ENCODE measurements at regions not wholly inside any gene's neighbourhood (a gene's known extent, or its start where the extent isn't known, plus 50 kb on each side); places are given as distances from the start of the nearest gene placed in this dataset.
"Not testable (repeated sequence)": the region's sequence is repeated elsewhere in the genome, so short reads cannot be mapped to it uniquely, and the experiment has no call there.

DNA sequence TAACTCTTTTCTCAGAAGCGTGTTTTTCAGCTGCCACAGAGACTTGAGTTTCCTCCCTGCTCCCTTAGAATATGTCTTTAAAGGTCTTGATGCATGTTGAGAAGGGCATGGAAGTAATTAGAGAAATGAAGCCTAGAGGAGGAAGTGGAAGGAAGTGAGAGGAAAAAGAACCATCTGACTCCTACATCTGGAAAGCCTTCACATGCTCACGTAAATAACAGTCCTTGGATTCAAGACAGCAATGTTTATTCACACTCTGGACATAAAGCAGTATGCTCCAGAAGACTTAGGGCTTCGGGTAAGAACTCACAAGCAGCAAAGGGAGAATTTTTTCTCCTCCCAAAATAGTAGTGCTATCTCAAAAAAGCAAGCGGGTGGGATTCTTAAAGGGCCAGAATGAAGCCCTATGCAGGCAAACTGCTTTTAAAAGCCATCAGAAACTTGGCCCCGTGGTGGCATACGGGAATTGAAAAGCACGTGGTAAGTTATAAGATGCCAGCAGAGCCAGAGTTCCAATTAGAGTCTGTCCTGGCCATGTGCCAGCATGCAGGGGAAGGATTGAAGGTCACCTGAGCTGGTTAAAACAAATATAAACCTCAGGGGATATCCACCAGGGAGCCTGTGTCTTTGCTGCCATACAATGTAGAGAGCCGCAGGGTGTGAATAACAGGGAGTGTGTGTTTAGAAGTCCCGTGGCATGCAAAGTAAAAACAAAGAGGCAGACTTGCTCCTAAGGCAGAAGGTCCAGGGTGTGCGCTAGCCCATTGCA, 380.8 kb upstream of the NDN start:
- no peak for TF ChIP-seq CTCF (conservative IDR thresholded peaks at IDR 0.05; ENCODE audit: low read depth, low read length)
- no peak overlapping the region for H3K4me3 ChIP-seq (ENCODE audit: low read depth, low read length)
- no peak for DNase-seq (ENCODE audit: low read depth)

DNA sequence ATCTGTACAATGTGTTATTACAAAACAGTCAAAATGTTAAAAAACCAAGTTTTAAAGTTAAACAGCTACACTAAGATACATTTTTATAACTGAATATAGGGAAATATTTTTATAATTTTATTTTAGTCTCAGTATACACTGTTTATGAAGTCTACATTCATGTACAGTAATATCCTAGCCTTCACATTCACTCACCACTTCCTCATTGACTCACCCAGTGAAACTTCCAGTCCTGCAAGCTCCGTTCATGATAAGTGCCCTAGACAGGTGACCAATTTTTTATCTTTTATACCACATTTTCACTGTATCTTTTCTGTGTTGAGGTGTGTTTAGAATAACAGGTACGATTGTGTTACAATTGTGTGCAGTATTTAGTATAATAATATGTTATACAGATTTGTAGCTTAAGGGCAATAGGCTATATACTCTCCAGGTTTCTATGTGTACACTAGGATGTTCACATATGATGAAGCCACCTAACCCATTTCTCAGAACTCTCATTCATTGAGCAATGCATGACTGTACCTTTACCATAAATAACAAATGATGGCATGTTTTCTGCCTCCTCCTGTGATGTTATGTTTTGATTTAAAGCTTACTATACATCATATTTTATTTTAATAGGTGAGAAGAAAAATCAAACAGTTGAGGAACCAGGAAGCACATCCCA, 388.4 kb upstream of the NDN start:
- no peak for DNase-seq (ENCODE audit: low read depth)

GRCh38 chr15:24076090-24076784, 389.1 kb upstream of the NDN start:
- no peak overlapping the region for H3K4me3 ChIP-seq (ENCODE audit: low read depth, low read length)
- DNase-seq (ENCODE audit: low read depth): no peak
- no peak for TF ChIP-seq CTCF (conservative IDR thresholded peaks at IDR 0.05; ENCODE audit: low read depth, low read length)

More for the DNA sequence above, 388.4 kb upstream of the NDN start:
- TF ChIP-seq CTCF (conservative IDR thresholded peaks at IDR 0.05; ENCODE audit: low read depth, low read length): no peak
- no peak overlapping the region for H3K4me3 ChIP-seq (ENCODE audit: low read depth, low read length)

GRCh38 chr15:24078310-24079029, 391.4 kb upstream of the NDN start:
- TF ChIP-seq CTCF (conservative IDR thresholded peaks at IDR 0.05; ENCODE audit: low read depth, low read length): no peak
- DNase-seq (ENCODE audit: low read depth): no peak
- H3K4me3 ChIP-seq (ENCODE audit: low read depth, low read length): no peak overlapping the region

GRCh38 chr15:24088941-24089340, 401.8 kb upstream of the NDN start:
- DNase-seq (ENCODE audit: low read depth); H3K4me3 ChIP-seq (ENCODE audit: low read depth, low read length): not testable (repeated sequence)

DNA sequence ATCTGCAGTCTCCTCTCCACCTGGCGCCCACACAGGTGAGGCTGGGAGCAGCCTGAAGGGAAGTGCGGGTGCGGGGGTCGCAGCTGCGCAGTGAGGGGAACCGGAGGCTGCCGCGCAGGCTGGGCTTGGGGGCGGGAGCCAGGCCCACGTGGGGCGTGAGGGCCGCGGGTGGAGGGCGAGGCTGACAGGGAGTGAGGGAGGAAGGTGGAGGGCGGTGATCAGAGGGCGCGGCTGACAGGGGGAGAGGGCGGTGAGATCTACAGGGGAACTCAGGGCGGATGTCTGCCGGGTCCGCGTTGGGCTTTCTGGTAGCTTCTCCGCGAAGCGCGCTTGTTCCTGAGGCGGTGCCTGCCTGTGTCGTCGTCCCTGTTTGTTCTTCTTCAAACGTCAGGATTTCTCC, 414.4 kb upstream of the NDN start:
- H3K4me3 ChIP-seq (ENCODE audit: low read depth, low read length); DNase-seq (ENCODE audit: low read depth): not testable (repeated sequence)

DNA sequence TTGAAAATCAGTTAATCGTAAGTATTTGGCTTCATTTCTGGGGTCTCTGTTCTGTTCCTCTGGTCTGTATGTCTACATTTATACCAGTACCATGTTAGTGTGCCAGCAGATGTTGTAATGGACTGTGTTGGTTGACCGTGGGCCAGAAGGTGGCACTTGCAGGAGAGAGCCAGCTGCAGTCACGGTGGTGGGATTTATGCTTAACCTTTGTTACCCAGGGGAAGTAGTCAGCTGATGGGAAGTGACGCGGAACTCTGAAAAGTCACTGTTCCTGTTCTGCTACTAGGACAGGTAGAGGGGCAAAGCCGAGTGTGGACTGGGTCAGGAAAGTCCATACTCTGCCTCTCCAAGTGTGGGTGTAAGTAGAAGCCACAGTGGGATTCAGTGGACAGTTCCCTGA, 420.4 kb upstream of the NDN start:
- H3K4me3 ChIP-seq (ENCODE audit: low read depth, low read length); DNase-seq (ENCODE audit: low read depth): not testable (repeated sequence)

DNA sequence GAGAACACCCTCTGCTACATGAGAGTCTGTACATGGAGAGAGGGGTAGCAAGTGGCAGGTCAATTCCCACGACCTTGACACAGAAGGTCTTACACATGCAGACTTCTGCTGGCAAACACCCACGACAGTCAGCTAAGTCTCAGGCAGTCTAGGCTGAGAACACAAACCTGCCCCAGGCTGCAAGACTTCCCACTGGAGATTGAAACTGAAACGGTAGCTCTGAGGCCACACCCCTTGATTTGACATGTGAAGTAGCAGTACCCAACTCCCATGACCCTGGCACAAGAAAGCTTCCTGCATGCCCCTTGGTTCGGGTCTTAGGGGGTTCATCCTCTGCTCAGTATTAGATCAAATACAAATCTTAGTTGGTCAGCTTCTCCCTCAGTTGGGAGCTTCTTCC, 420.8 kb upstream of the NDN start:
- not testable (repeated sequence) for H3K4me3 ChIP-seq (ENCODE audit: low read depth, low read length); DNase-seq (ENCODE audit: low read depth)

GRCh38 chr15:24108349-24108748, 421.2 kb upstream of the NDN start:
- not testable (repeated sequence) for H3K4me3 ChIP-seq (ENCODE audit: low read depth, low read length); DNase-seq (ENCODE audit: low read depth)

- H3K4me3 ChIP-seq (ENCODE audit: low read depth, low read length); DNase-seq (ENCODE audit: low read depth): not testable (repeated sequence)
Observed at GRCh38 chr15:24139622-24140021, 452.5 kb upstream of the NDN start.

DNA sequence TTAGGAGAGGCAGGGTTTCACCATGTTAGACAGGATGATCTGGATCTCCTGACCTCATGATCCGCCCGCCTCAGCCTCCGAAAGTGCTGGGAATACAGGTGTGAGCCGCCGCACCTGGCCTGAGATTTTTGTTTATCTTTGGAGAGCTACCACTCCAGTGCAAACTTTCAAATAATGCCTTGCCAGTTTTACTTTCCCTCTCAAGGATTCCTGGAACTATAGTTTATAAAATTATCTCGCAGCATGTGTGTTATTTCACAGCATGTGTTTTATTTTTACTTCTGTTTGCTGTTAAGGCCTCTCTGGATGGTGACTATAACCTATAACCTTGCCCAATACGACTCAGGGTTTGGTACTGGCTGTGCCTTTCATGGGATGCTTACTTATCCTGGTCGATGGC, 458.0 kb upstream of the NDN start:
- H3K4me3 ChIP-seq (ENCODE audit: low read depth, low read length); DNase-seq (ENCODE audit: low read depth): not testable (repeated sequence)

All from choroid plexus epithelial cell (primary cell).